DMS79 (cell line): ENCODE measurements at regions not wholly inside any gene's neighbourhood (a gene's known extent, or its start where the extent isn't known, plus 50 kb on each side); places are given as distances from the start of the nearest gene placed in this dataset.

Experiments used
- DNase-seq: peaks from one replicate; lab custom pipeline; 2025; lab: John Stamatoyannopoulos, UW

GRCh38 chr5:167786871-167787578 is 504.4 kb upstream of the WWC1 start:
- DNase-seq: no peak

- no peak for DNase-seq
Measured at GRCh38 chr5:167790045-167790444, 501.4 kb upstream of the WWC1 start.

- DNase-seq: no peak
Measured at GRCh38 chr5:167790462-167791260, 500.8 kb upstream of the WWC1 start.

- DNase-seq: no peak
Measured at GRCh38 chr5:167792514-167792913, 498.9 kb upstream of the WWC1 start.

- no peak for DNase-seq
Measured at GRCh38 chr5:167793700-167794099, 497.7 kb upstream of the WWC1 start.

- no peak for DNase-seq
Measured at GRCh38 chr5:167794121-167794520, 497.3 kb upstream of the WWC1 start.

GRCh38 chr5:167796672-167797071 is 494.8 kb upstream of the WWC1 start:
- DNase-seq: no peak

- DNase-seq: no peak
Measured at GRCh38 chr5:167797933-167798332, 493.5 kb upstream of the WWC1 start.

- DNase-seq: no peak
Measured at GRCh38 chr5:167798448-167798847, 493.0 kb upstream of the WWC1 start.

- no peak for DNase-seq
Measured at GRCh38 chr5:167800427-167800826, 491.0 kb upstream of the WWC1 start.

GRCh38 chr5:167801999-167802398 is 489.4 kb upstream of the WWC1 start:
- DNase-seq: no peak

- DNase-seq: no peak
Measured at GRCh38 chr5:167802755-167803431, 488.6 kb upstream of the WWC1 start.

- no peak for DNase-seq
Measured at GRCh38 chr5:167804512-167805220, 486.8 kb upstream of the WWC1 start.

- no peak for DNase-seq
Measured at GRCh38 chr5:167810573-167810972, 480.9 kb upstream of the WWC1 start.

GRCh38 chr5:167812871-167813270 is 478.6 kb upstream of the WWC1 start:
- DNase-seq: no peak

GRCh38 chr5:167813389-167813788 is 478.1 kb upstream of the WWC1 start:
- no peak for DNase-seq

GRCh38 chr5:167814040-167814439 is 477.4 kb upstream of the WWC1 start:
- DNase-seq: no peak

- DNase-seq: no peak
Measured at GRCh38 chr5:167814828-167815227, 476.6 kb upstream of the WWC1 start.

GRCh38 chr5:167816354-167816753 is 475.1 kb upstream of the WWC1 start:
- DNase-seq: no peak

- DNase-seq: no peak
Measured at GRCh38 chr5:167816864-167817263, 474.6 kb upstream of the WWC1 start.

- no peak for DNase-seq
Measured at GRCh38 chr5:167819406-167819805, 472.0 kb upstream of the WWC1 start.
